H7 (cell line): ENCODE measurements at regions not wholly inside any gene's neighbourhood (a gene's known extent, or its start where the extent isn't known, plus 50 kb on each side); places are given as distances from the start of the nearest gene placed in this dataset.
"Not testable (repeated sequence)": the region's sequence is repeated elsewhere in the genome, so short reads cannot be mapped to it uniquely, and the experiment has no call there.

Source experiments
- DNase-seq: peaks from one replicate; pipeline ENCODE4 v3.0.0; 2012
- H3K27me3 ChIP-seq: 2 replicates; pipeline ENCODE4 v1.6.0; 2011; ENCODE audit warnings: mild to moderate bottlenecking, low read length; ENCODE audit not compliant: control insufficient read depth, insufficient read depth
- H3K36me3 ChIP-seq: replicated peaks from 2 replicates; pipeline ENCODE4 v1.5.1; 2011; ENCODE audit warnings: low read length; ENCODE audit not compliant: control insufficient read depth, insufficient read depth
- H3K4me3 ChIP-seq: 2 replicates; pipeline ENCODE4 v1.5.1; 2011; ENCODE audit warnings: low read depth, mild to moderate bottlenecking, control low read depth, low read length, moderate library complexity; ENCODE audit not compliant: insufficient read depth

GRCh38 chr6:134814076-134814695, 135.7 kb downstream of the ALDH8A1 start:
- Histone ChIP-seq H3K27me3 (no peaks in the 10 kb centered on the region), H3K4me3 (no peak overlapping the region), H3K36me3 (no peaks in the 10 kb centered on the region)
- no peak for DNase-seq

DNA sequence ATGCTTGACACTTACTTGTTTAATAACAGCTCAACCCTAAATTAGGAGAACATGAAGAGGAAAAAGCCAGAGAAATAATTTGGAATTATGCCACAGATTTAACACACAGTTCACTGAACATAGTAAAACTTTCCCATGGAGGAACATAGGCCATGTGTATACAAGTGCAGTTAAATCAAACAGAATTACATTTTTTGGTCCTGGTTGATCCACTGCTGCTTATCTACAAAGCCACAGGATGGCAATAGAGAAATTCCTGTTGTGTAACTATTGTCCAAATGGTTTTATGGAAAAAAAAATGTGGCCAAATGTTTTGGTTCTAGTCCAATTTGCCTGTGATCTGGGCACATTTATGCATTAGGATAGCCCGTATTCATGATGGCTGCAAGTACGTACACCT, 136.8 kb downstream of the ALDH8A1 start:
- Histone ChIP-seq H3K36me3 (no peaks in the 10 kb centered on the region), H3K27me3 (no peaks in the 10 kb centered on the region), H3K4me3 (no peak overlapping the region)
- DNase-seq = no peak

DNA sequence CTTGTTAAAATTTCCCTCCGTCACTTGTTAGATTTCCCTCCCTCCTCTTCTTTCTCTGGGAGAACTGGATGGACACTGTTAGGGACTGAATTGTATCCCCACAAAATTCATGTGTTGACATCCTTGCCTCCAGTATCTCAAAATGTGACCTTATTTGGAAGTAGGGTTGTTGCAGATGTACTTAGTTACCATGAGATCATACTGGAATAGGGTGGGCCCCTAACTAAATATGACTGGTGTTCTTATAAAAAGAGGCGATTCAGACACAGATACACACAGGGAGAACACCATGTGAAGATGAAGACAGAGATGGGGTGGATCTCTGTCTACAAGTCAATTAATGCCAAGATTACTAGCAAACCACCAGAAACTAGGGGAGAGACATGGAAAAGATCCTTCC, 139.5 kb downstream of the ALDH8A1 start:
- no peak for DNase-seq
- Histone ChIP-seq H3K4me3 (no peak overlapping the region), H3K27me3 (no peaks in the 10 kb centered on the region), H3K36me3 (no peaks in the 10 kb centered on the region)

- DNase-seq = no peak
- Histone ChIP-seq H3K36me3 (no peaks in the 10 kb centered on the region), H3K4me3 (no peak overlapping the region), H3K27me3 (no peaks in the 10 kb centered on the region)
Observed at GRCh38 chr6:134809130-134809529, 140.8 kb downstream of the ALDH8A1 start.

GRCh38 chr6:134806180-134806798, 143.6 kb downstream of the ALDH8A1 start:
- DNase-seq = no peak
- Histone ChIP-seq H3K4me3 (no peak overlapping the region), H3K36me3 (no peaks in the 10 kb centered on the region), H3K27me3 (no peaks in the 10 kb centered on the region)

DNA sequence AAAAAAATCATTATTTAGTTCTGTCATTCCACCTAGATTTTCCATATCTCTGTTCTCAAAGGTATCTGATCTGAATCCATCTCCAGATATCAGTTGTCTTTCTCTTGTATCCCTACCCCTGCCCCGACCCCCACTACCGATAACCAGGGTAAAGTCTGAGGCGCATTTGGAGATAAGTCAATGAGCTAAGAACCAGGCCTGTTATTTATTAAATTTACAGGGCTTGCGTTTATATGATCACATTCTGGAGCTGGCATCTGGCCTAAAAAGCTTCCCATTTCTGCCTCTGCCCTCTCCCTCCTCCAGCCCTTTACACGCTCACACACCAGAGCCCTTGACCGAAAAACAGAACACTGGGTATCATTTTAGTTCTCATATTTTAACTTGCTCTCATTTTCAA, 144.7 kb downstream of the ALDH8A1 start:
- DNase-seq = no peak
- Histone ChIP-seq H3K4me3 (no peak overlapping the region), H3K36me3 (no peaks in the 10 kb centered on the region), H3K27me3 (no peaks in the 10 kb centered on the region)

- H3K27me3 ChIP-seq, H3K36me3 ChIP-seq, DNase-seq, H3K4me3 ChIP-seq: not testable (repeated sequence)
Observed at GRCh38 chr6:134804311-134804710, 145.6 kb downstream of the ALDH8A1 start.

GRCh38 chr6:134802426-134803058, 147.4 kb downstream of the ALDH8A1 start:
- no peak for DNase-seq
- Histone ChIP-seq H3K4me3 (no peak overlapping the region), H3K27me3 (no peaks in the 10 kb centered on the region), H3K36me3 (no peaks in the 10 kb centered on the region)

GRCh38 chr6:134797400-134798113, 152.3 kb downstream of the ALDH8A1 start:
- Histone ChIP-seq H3K27me3 (no peaks in the 10 kb centered on the region), H3K4me3 (no peak overlapping the region), H3K36me3 (no peaks in the 10 kb centered on the region)
- DNase-seq = no peak

GRCh38 chr6:134795691-134796090, 154.2 kb downstream of the ALDH8A1 start:
- no peaks in the 10 kb centered on the region for H3K27me3 ChIP-seq
- no peak for DNase-seq
- H3K4me3 ChIP-seq = no peak overlapping the region
- no peaks in the 10 kb centered on the region for H3K36me3 ChIP-seq

DNA sequence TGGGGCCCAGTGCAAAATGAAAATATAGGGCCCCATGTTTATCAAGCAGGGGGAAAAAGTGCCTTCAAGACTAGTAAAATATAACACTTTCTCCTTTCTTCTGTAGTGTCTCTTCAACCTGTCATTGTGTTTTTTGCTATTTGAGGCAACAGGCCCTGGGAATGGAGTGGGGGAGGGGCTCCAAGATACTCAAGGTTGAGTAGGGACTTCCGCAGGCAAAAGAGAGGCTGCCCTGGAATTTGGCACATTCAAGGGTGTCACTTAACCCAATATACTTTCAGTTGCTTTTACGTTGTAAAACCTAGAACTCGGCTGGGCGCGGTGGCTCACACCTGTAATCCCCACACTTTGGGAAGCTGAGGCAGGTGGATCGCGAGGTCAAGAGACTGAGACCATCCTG, 154.9 kb downstream of the ALDH8A1 start:
- DNase-seq = no peak
- Histone ChIP-seq H3K27me3 (no peaks in the 10 kb centered on the region), H3K36me3 (no peaks in the 10 kb centered on the region), H3K4me3 (no peak overlapping the region)

DNA sequence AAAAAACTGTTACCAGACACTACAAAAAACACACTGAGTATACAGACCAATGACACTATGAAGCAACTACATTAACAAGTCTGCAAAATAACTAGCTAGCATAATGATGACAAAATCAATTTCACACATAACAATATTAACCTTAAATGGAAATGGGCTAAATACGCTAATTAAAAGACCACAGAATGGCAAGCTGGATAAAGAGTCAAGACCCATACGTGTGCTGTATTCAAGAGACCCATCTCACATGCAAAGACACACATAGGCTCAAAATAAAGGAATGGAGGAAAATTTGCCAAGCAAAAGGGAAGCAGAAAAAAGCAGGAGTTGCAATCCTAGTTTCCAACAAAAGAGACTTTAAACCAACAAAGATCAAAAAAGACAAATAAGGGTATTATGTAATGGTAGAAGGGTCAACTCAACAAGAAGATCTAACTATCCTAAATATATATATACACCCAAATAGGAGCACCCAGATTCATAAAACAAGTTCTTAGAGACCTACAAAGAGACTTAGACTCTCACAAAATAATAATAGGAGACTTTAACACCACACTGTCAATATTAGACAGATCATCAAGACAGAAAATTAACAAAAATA, 158.6 kb downstream of the ALDH8A1 start:
- not testable (repeated sequence) for DNase-seq, H3K4me3 ChIP-seq, H3K36me3 ChIP-seq, H3K27me3 ChIP-seq

GRCh38 chr6:134787261-134787877, 162.5 kb downstream of the ALDH8A1 start:
- no peak for DNase-seq
- H3K4me3 ChIP-seq = no peak overlapping the region
- no peaks in the 10 kb centered on the region for H3K27me3 ChIP-seq
- no peaks in the 10 kb centered on the region for H3K36me3 ChIP-seq

GRCh38 chr6:134784336-134784735, 165.6 kb downstream of the ALDH8A1 start:
- no peak for DNase-seq
- Histone ChIP-seq H3K4me3 (no peak overlapping the region), H3K36me3 (no peaks in the 10 kb centered on the region), H3K27me3 (no peaks in the 10 kb centered on the region)
